ENCODE measurements at regions not wholly inside any gene's neighbourhood (a gene's known extent, or its start where the extent isn't known, plus 50 kb on each side); places are given as distances from the start of the nearest gene placed in this dataset.

GRCh38 chr9:82554381-82554780, 508.6 kb downstream of the RASEF start:
- in situ Hi-C loops (cut with MboI; ENCODE audit: low pct_unique_long_range_greater_than_20kb, low sequenced_read_pairs, unreplicated experiment), result no loop called here
- TF ChIP-seq, protein P1, sequence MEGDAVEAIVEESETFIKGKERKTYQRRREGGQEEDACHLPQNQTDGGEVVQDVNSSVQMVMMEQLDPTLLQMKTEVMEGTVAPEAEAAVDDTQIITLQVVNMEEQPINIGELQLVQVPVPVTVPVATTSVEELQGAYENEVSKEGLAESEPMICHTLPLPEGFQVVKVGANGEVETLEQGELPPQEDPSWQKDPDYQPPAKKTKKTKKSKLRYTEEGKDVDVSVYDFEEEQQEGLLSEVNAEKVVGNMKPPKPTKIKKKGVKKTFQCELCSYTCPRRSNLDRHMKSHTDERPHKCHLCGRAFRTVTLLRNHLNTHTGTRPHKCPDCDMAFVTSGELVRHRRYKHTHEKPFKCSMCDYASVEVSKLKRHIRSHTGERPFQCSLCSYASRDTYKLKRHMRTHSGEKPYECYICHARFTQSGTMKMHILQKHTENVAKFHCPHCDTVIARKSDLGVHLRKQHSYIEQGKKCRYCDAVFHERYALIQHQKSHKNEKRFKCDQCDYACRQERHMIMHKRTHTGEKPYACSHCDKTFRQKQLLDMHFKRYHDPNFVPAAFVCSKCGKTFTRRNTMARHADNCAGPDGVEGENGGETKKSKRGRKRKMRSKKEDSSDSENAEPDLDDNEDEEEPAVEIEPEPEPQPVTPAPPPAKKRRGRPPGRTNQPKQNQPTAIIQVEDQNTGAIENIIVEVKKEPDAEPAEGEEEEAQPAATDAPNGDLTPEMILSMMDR (IDR thresholded peaks at IDR 0.05; ENCODE audit: extremely low read depth, insufficient read depth, missing control alignments), result no peak
- DNase-seq (ENCODE audit: low spot score), result no peak

- DNase-seq (ENCODE audit: low spot score), result no peak
- TF ChIP-seq, protein P1 (IDR thresholded peaks at IDR 0.05; ENCODE audit: extremely low read depth, insufficient read depth, missing control alignments), result no peak
- in situ Hi-C loops (cut with MboI; ENCODE audit: low pct_unique_long_range_greater_than_20kb, low sequenced_read_pairs, unreplicated experiment), result no loop called here
Measured at GRCh38 chr9:82555031-82555430, 507.9 kb downstream of the RASEF start.

DNA sequence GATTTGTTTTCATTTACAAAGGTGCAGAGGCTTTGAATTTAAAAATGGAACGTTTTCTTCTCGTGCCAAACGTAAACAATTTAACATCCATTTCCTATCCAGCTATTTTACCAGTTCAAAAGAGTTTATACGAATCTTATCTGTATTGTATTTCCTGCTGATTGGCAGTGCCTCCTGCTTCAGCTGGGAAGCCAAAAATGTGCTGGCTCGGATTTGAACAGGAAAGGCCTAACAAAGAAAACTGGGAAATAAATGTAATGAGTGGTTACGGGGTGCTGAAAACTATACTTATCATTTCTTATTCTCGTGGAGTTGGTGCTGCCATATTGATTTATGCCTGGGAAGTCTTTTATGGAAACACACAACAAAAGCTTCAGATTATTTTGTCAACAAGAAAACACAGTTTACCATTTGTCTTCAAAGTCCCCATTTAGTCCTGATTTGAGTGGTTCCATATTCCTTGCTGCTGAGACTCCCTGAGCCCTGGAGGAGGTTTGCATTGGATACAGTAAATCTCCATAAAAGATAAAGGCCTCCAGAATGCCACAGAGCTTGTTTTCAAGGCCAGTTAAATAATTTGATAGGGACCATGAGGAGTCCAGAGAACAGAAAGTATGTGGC, 507.4 kb downstream of the RASEF start:
- in situ Hi-C loops (cut with MboI; ENCODE audit: low pct_unique_long_range_greater_than_20kb, low sequenced_read_pairs, unreplicated experiment), result no loop called here
- no peak for DNase-seq (ENCODE audit: low spot score)
- TF ChIP-seq, protein P1 (IDR thresholded peaks at IDR 0.05; ENCODE audit: extremely low read depth, insufficient read depth, missing control alignments), result no peak

DNA sequence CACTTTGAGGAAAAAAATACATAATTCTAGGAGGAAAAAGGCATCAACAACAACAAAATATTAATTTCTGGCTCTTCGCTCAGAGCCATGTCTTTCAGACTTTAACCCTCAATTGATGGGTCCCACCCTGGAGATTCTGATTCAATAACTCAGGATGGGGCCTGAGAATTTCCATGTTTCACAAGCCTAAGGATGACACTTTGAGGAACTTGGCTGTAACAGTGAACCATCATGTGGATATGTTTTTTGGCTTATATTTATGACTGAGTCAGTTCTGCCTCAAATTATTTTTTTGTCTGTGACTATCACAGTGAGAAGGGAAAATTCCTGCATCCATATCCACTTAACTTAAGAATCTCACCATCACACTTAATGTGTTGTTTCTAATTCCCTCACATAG, 504.6 kb downstream of the RASEF start:
- no peak for DNase-seq (ENCODE audit: low spot score)
- TF ChIP-seq, protein P1 (IDR thresholded peaks at IDR 0.05; ENCODE audit: extremely low read depth, insufficient read depth, missing control alignments), result no peak
- in situ Hi-C loops (cut with MboI; ENCODE audit: low pct_unique_long_range_greater_than_20kb, low sequenced_read_pairs, unreplicated experiment), result no loop called here

GRCh38 chr9:82558855-82559630, 503.9 kb downstream of the RASEF start:
- in situ Hi-C loops (cut with MboI; ENCODE audit: low pct_unique_long_range_greater_than_20kb, low sequenced_read_pairs, unreplicated experiment), result no loop called here
- TF ChIP-seq, protein P1 (IDR thresholded peaks at IDR 0.05; ENCODE audit: extremely low read depth, insufficient read depth, missing control alignments), result no peak
- no peak for DNase-seq (ENCODE audit: low spot score)

DNA sequence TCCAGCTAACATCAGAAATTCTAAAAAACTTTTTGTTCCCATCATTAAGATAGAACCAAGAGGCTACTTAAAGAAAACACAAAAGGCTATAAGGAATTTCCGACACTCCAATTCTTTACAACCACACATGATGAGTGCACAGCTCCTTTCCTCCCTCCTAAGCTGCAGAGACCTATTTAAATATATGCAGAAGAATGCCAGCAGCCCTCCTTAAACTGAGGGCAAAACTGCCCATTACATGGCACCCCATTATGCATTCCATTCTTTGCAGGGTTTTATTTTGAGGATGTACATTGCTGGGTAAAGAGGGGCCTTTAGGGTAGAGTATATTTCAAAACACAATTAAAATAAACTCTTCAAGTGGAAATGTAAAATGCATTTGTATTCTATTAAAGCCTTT, 502.9 kb downstream of the RASEF start:
- in situ Hi-C loops (cut with MboI; ENCODE audit: low pct_unique_long_range_greater_than_20kb, low sequenced_read_pairs, unreplicated experiment), result no loop called here
- DNase-seq (ENCODE audit: low spot score), result no peak
- TF ChIP-seq, protein P1 (IDR thresholded peaks at IDR 0.05; ENCODE audit: extremely low read depth, insufficient read depth, missing control alignments), result no peak

Measured in GM13977 (cell line).